H9 (cell line): ENCODE measurements at regions not wholly inside any gene's neighbourhood (a gene's known extent, or its start where the extent isn't known, plus 50 kb on each side); places are given as distances from the start of the nearest gene placed in this dataset.

Experiments used
- DNase-seq: peaks from one replicate; pipeline ENCODE4 v3.0.0-alpha.2; 2017
- H2AFZ ChIP-seq: one replicate; pipeline ENCODE4 v1.6.1; 2013; ENCODE audit warnings: mild to moderate bottlenecking, low read length, control low read depth, moderate library complexity
- H2AK5ac ChIP-seq: 2 replicates; pipeline ENCODE4 v1.6.1; 2013; ENCODE audit warnings: low read length, control low read depth, mixed read lengths; ENCODE audit not compliant: insufficient read length
- H2BK120ac ChIP-seq: one replicate; pipeline ENCODE4 v1.6.1; 2013; ENCODE audit warnings: low read depth, mild to moderate bottlenecking, low read length, control low read depth, inconsistent platforms; ENCODE audit not compliant: poor library complexity, severe bottlenecking
- H2BK12ac ChIP-seq: 2 replicates; pipeline ENCODE4 v1.6.1; 2013; ENCODE audit warnings: low read length, control low read depth, mixed read lengths, low read depth; ENCODE audit not compliant: insufficient read length
- H2BK15ac ChIP-seq: 2 replicates; pipeline ENCODE4 v1.6.1; 2013; ENCODE audit warnings: low read depth, low read length, control low read depth
- H2BK20ac ChIP-seq: one replicate; pipeline ENCODE4 v1.6.1; 2013; ENCODE audit warnings: low read depth, mild to moderate bottlenecking, low read length, control low read depth, inconsistent platforms; ENCODE audit not compliant: poor library complexity, severe bottlenecking
- H2BK5ac ChIP-seq: 2 replicates; pipeline ENCODE4 v1.6.1; 2013; ENCODE audit warnings: low read length, control low read depth, mixed read lengths; ENCODE audit not compliant: insufficient read length
- H3K14ac ChIP-seq: 2 replicates; pipeline ENCODE4 v1.6.1; 2013; ENCODE audit warnings: low read length, control low read depth; ENCODE audit not compliant: insufficient read depth
- H3K18ac ChIP-seq: 2 replicates; pipeline ENCODE4 v1.6.1; 2013; ENCODE audit warnings: low read depth, mild to moderate bottlenecking, mixed read lengths, low read length, control low read depth; ENCODE audit not compliant: insufficient read length
- H3K23ac ChIP-seq: 2 replicates; pipeline ENCODE4 v1.6.1; 2013; ENCODE audit warnings: low read length, control low read depth, mixed read lengths, low read depth; ENCODE audit not compliant: insufficient read length
- H3K23me2 ChIP-seq: 2 replicates; pipeline ENCODE4 v1.6.1; 2013; ENCODE audit warnings: low read depth, mild to moderate bottlenecking, mixed read lengths, low read length, control low read depth; ENCODE audit not compliant: insufficient read length, poor library complexity, severe bottlenecking
- H3K27ac ChIP-seq: 2 replicates; pipeline ENCODE4 v1.5.1; 2013; ENCODE audit warnings: low read length, control low read depth, mixed read lengths, low read depth; ENCODE audit not compliant: insufficient read length
- H3K27me3 ChIP-seq: 2 replicates; pipeline ENCODE4 v1.6.1; 2013; ENCODE audit warnings: low read length, control low read depth, inconsistent platforms; ENCODE audit not compliant: insufficient read depth
- H3K4ac ChIP-seq: 2 replicates; pipeline ENCODE4 v1.6.1; 2013; ENCODE audit warnings: low read depth, mild to moderate bottlenecking, control low read depth, inconsistent platforms, low read length, moderate library complexity
- H3K4me1 ChIP-seq: 2 replicates; pipeline ENCODE4 v1.6.1; 2013; ENCODE audit warnings: low read length, control low read depth, inconsistent platforms; ENCODE audit not compliant: insufficient read depth
- H3K4me2 ChIP-seq: 2 replicates; pipeline ENCODE4 v1.6.1; 2013; ENCODE audit warnings: low read length, control low read depth, mixed read lengths; ENCODE audit not compliant: insufficient read length, insufficient read depth
- H3K56ac ChIP-seq: 2 replicates; pipeline ENCODE4 v1.6.1; 2013; ENCODE audit warnings: low read depth, mild to moderate bottlenecking, mixed read lengths, low read length, control low read depth; ENCODE audit not compliant: insufficient read length
- H3K79me1 ChIP-seq: 2 replicates; pipeline ENCODE4 v1.6.1; 2013; ENCODE audit warnings: low read depth, mild to moderate bottlenecking, moderate library complexity, low read length, control low read depth, inconsistent platforms; ENCODE audit not compliant: insufficient read depth, poor library complexity, severe bottlenecking
- H3K79me2 ChIP-seq: 2 replicates; pipeline ENCODE4 v1.6.1; 2013; ENCODE audit warnings: low read length, control low read depth, inconsistent platforms; ENCODE audit not compliant: insufficient read depth
- H3K9ac ChIP-seq: 2 replicates; pipeline ENCODE4 v1.6.1; 2013; ENCODE audit warnings: low read length, control low read depth, mixed read lengths; ENCODE audit not compliant: insufficient read length; ENCODE audit errors: extremely low read depth
- H3K9me3 ChIP-seq: one replicate; pipeline ENCODE4 v1.6.1; 2013; ENCODE audit warnings: low read depth, low read length, inconsistent platforms; ENCODE audit not compliant: control insufficient read depth
- H3T11ph ChIP-seq: one replicate; pipeline ENCODE4 v1.6.1; 2013; ENCODE audit warnings: mild to moderate bottlenecking, low read length, control low read depth, inconsistent platforms
- H4K20me1 ChIP-seq: one replicate; pipeline ENCODE4 v1.6.1; 2013; ENCODE audit not compliant: control insufficient read depth, insufficient read length, insufficient read depth
- H4K5ac ChIP-seq: 2 replicates; pipeline ENCODE4 v1.6.1; 2013; ENCODE audit warnings: low read depth, mild to moderate bottlenecking, mixed read lengths, low read length, control low read depth; ENCODE audit not compliant: insufficient read length
- H4K8ac ChIP-seq: replicated peaks from 2 replicates; pipeline ENCODE4 v1.6.1; 2013; ENCODE audit warnings: low read length, control low read depth, mixed read lengths, low read depth; ENCODE audit not compliant: insufficient read length
- H4K91ac ChIP-seq: 2 replicates; pipeline ENCODE4 v1.6.1; 2013; ENCODE audit warnings: low read depth, mild to moderate bottlenecking, moderate library complexity, mixed read lengths, low read length, control low read depth; ENCODE audit not compliant: insufficient read length
- H3K27ac Mint-ChIP-seq, 3 experiments: 2 replicates in 2 of 3; 3 replicates in 1 of 3; pipeline ENCODE4 v1.8.0; 2020 to 2021; ENCODE audit warnings: mixed read lengths in 3 of 3, mild to moderate bottlenecking in 1 of 3, moderate library complexity in 1 of 3
- H3K27me3 Mint-ChIP-seq: 2 replicates; pipeline ENCODE4 v1.8.0; 2021; ENCODE audit warnings: low read depth, mild to moderate bottlenecking, moderate library complexity, mixed read lengths
- H3K36me3 Mint-ChIP-seq, 3 experiments: 2 replicates in 2 of 3; 3 replicates in 1 of 3; pipeline ENCODE4 v1.8.0; 2020 to 2021; ENCODE audit warnings: low read depth in 3 of 3, mixed read lengths in 3 of 3; ENCODE audit not compliant: insufficient read depth in 1 of 3
- H3K4me1 Mint-ChIP-seq, 2 experiments: 2 replicates each; pipeline ENCODE4 v1.8.0; 2020; ENCODE audit warnings: mixed read lengths in 2 of 2
- H3K4me3 Mint-ChIP-seq, 2 experiments: 2 replicates in 1 of 2; 3 replicates in 1 of 2; pipeline ENCODE4 v1.8.0; 2020 to 2021; ENCODE audit warnings: mild to moderate bottlenecking in 2 of 2, mixed read lengths in 2 of 2, moderate library complexity in 1 of 2
- H3K9me3 Mint-ChIP-seq, 2 experiments: 2 replicates in 1 of 2; 3 replicates in 1 of 2; pipeline ENCODE4 v1.8.0; 2020; ENCODE audit warnings: mild to moderate bottlenecking in 2 of 2, mixed read lengths in 2 of 2, moderate library complexity in 1 of 2
- CTCF ChIP-seq: fragments of 200-600 bp; sonication (generic); conservative IDR thresholded peaks from 3 replicates; pipeline ENCODE4 v1.8.0; 2021; ENCODE audit warnings: antibody characterized with exemption, mild to moderate bottlenecking
- WGBS: extraction: QIAGEN DNeasy Blood & Tissue Kit; methylation state at CpG from one replicate; pipeline ENCODE4 v1.1.7; 2013; ENCODE audit warnings: missing lambda C conversion rate, low lambda C conversion rate, mixed read lengths; ENCODE audit not compliant: insufficient read length; ENCODE audit errors: extremely low coverage; 5-methylcytosine and 5-hydroxymethylcytosine counted together

GRCh38 chr4:15232366-15233263, 195.2 kb upstream of the C1QTNF7 start:
- Histone ChIP-seq H3K23me2 (no peaks in the 10 kb centered on the region), H2BK15ac (no peak overlapping the region), H2BK20ac (no peak overlapping the region), H2BK5ac (no peak overlapping the region), H3K9ac (no peak overlapping the region), H3K4ac (no peak overlapping the region), H3K9me3 (no peaks in the 10 kb centered on the region), H3K18ac (no peak overlapping the region), H3K4me1 (0 out of 2 replicates have a peak, but pooled peaks cover 2% of the 10 kb centered on the region), H3K4me2 (no peak overlapping the region), H3K14ac (no peak overlapping the region), H3K79me2 (no peaks in the 10 kb centered on the region), H3K23ac (no peak overlapping the region), H3K56ac (no peak overlapping the region), H4K8ac (no peak overlapping the region), H3K27ac (no peak overlapping the region), H4K5ac (no peak overlapping the region), H2AK5ac (no peak overlapping the region), H2AFZ (no peak overlapping the region), H2BK120ac (no peak overlapping the region), H4K91ac (no peak overlapping the region), H2BK12ac (no peak overlapping the region), H3T11ph (no peak overlapping the region), H3K27me3 (no peaks in the 10 kb centered on the region), H3K79me1 (no peaks in the 10 kb centered on the region), H4K20me1 (no peaks in the 10 kb centered on the region)
- peaks cover 17 to 20% of the 10 kb centered on the region in 2 experiments for H3K4me1 Mint-ChIP-seq
- H3K36me3 Mint-ChIP-seq, result no peaks in the 10 kb centered on the region
- no peaks in the 10 kb centered on the region for H3K9me3 Mint-ChIP-seq
- WGBS, result no CpG with 5 or more reads among the region's 10 CpGs
- no peak overlapping the region for H3K4me3 Mint-ChIP-seq
- no peaks in the 10 kb centered on the region for H3K27me3 Mint-ChIP-seq
- no peak for TF ChIP-seq CTCF
- H3K27ac Mint-ChIP-seq, result no peak overlapping the region
- DNase-seq, result no peak
